Cardiac fibroblast (primary cell): ENCODE measurements at regions not wholly inside any gene's neighbourhood (a gene's known extent, or its start where the extent isn't known, plus 50 kb on each side); places are given as distances from the start of the nearest gene placed in this dataset.

ENCODE experiments used
- DNase-seq, 2 donors: peaks; one replicate each; pipeline versions ENCODE4 v3.0.0 to v3.0.0-alpha.2; 2010; ENCODE audit warnings: low read depth in 2 of 2
- H3K4me3 ChIP-seq, 2 donors: replicated peaks in 1 of 2; 1 replicate in 1 of 2; 2 replicates in 1 of 2; pipeline ENCODE4 v1.5.1; 2011; ENCODE audit warnings: low read depth in 2 of 2, low read length in 2 of 2, mild to moderate bottlenecking in 2 of 2, moderate library complexity in 1 of 2
- TF ChIP-seq, protein P1 (sequence below): IDR thresholded peaks from one replicate; pipeline ENCODE4 v1.5.1; 2011; ENCODE audit warnings: low read depth, mild to moderate bottlenecking, low read length, inconsistent platforms

DNA sequence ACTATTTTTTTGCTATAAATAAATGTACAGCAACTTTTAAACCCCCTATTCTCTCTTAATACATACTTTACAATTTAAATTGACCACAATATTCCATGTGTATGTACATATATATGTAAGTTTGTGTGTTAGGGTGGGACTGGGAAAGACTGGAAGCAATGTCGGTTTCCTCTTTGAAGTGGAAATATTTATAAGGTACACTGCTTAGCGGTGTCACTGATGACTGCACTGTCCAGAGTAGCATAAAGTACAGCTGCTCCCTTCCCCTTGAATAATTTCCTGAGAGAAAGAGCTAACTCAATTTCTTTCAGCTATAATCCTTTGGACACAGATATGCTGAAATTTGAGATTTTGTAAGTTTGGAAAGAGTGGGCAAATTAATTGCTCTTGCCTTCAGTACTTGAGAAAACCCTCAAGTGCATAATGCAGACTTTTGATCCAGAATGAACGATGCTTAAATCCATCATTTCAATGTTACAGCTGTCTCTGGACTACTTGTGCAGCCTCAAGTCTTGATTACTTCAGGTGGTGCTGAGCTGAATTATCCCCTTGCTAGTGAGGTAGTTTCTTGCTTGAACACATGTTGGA is 267.0 kb upstream of the CFAP20DC start:
- H3K4me3 ChIP-seq: no peak overlapping the region
- DNase-seq: no peak
- TF ChIP-seq, protein P1, sequence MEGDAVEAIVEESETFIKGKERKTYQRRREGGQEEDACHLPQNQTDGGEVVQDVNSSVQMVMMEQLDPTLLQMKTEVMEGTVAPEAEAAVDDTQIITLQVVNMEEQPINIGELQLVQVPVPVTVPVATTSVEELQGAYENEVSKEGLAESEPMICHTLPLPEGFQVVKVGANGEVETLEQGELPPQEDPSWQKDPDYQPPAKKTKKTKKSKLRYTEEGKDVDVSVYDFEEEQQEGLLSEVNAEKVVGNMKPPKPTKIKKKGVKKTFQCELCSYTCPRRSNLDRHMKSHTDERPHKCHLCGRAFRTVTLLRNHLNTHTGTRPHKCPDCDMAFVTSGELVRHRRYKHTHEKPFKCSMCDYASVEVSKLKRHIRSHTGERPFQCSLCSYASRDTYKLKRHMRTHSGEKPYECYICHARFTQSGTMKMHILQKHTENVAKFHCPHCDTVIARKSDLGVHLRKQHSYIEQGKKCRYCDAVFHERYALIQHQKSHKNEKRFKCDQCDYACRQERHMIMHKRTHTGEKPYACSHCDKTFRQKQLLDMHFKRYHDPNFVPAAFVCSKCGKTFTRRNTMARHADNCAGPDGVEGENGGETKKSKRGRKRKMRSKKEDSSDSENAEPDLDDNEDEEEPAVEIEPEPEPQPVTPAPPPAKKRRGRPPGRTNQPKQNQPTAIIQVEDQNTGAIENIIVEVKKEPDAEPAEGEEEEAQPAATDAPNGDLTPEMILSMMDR: no peak

DNA sequence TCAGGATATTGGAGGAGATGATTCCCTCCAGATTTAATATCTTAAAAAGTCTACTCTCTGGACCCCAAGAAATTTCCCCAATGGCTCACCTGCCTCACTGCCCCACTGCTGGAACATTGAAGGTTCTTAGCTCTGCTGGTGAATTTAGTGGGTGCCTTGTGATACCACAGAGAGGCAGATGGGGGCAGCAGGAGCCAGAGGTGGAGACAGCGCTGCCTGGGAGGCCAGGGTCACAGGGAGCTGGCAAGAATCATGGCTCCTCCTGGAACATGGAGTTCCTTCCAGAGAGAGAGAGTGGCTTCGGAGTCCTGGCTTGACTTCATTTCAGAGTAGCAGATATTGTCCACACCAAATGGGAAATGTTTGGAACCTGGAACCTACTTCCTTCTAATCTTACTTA is 263.5 kb upstream of the CFAP20DC start:
- DNase-seq: peak; percentile 49 to 56
- no peak overlapping the region for H3K4me3 ChIP-seq
- TF ChIP-seq, protein P1: peak; percentile 54

DNA sequence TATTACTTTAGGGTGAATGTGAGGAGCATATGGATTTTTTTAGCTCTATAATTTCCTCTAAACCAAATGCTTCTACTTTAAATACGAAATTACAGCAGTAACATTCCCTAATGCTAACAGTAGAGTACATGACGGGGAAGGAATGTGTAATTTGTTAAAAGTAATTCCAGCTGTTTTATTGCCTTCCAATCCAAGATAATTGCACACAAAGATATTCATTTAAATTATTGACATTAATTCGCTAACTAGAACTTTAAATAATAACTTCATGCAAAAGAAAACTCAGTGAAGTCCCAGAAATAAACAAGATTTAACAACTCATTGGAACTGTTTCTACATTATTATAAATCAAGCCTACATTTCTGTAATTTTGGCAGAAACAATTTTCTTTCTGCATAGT is 261.4 kb upstream of the CFAP20DC start:
- no peak for DNase-seq
- no peak overlapping the region for H3K4me3 ChIP-seq
- TF ChIP-seq, protein P1: no peak

DNA sequence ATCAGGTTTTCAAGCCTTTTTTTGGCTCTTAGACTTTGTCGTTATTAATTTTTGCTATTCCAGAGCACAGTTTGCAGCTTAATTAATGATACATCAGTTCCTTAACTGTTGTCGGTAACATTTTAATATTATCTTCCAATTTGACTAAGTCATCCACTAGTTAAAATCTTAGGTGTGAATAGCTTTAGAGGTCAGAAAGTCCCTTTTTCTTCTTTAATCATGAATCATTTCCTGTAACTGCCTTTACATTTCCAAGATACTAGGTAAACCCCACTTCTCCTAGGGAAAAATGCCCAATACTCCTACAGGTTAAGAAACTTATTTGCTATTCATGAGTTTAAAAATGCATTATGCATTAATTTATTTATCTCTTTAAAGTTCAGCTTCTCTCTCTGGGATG is 260.9 kb upstream of the CFAP20DC start:
- no peak overlapping the region for H3K4me3 ChIP-seq
- TF ChIP-seq, protein P1: no peak
- DNase-seq: no peak

DNA sequence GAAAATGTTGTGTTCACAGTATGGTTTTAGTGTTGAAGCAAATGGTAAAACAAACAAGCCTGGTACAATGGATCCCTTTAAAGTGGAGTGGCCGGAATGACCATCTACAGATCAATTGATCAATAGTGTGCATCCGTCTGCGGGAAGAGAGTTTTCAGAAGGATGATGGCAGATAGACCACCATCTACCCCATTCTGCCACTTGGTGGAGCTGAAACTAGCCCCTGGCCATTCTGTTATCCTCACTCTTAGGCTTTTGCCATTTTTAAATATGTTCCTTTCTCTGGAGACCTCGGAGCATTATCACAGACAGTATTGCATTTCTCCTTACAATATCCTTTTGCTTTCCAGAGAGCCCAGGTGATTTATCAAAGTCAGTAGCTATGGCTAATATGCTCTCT is 258.9 kb upstream of the CFAP20DC start:
- DNase-seq: no peak
- H3K4me3 ChIP-seq: no peak overlapping the region
- TF ChIP-seq, protein P1: no peak

DNA sequence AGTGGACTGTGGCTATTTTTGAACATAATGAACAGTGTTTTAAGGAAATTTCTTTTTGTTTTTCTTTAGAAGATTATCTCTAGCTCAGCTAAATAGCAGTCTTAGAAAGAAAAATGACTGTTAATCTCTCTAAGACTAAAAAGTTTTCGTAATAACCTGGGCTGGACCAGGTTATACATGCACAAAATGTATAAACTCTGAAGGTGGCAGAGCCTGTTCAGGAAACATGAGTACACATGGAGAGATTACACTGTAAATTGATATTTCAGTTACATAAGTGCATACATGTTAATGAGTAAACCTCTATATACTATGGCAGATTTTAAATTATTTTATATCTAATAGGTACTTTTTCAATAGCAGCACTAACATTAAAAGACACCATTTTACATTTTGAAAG is 258.2 kb upstream of the CFAP20DC start:
- TF ChIP-seq, protein P1: no peak
- H3K4me3 ChIP-seq: no peak overlapping the region
- no peak for DNase-seq

DNA sequence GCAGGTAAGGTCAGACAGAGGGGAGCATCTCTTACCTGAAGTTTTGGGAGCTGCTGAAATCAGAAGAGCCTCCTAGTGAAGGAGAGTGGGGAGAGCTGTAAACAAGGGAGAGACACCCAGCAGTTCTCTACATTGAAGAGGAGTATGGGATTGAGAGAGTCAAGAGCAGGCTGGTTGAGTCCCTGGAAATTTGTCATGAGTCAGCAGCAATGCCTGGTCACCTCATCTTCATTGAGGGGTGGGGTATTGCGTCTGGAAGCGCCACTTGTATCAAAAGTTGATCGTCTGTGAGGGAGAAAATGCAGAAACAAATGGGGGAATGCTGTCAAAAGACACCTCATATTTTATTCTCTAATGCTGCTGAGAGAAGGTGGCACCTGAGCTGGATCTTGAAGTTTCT is 256.6 kb upstream of the CFAP20DC start:
- H3K4me3 ChIP-seq: no peak overlapping the region
- TF ChIP-seq, protein P1: no peak
- no peak for DNase-seq
